ENCODE measurements at regions not wholly inside any gene's neighbourhood (a gene's known extent, or its start where the extent isn't known, plus 50 kb on each side); places are given as distances from the start of the nearest gene placed in this dataset.

DNA sequence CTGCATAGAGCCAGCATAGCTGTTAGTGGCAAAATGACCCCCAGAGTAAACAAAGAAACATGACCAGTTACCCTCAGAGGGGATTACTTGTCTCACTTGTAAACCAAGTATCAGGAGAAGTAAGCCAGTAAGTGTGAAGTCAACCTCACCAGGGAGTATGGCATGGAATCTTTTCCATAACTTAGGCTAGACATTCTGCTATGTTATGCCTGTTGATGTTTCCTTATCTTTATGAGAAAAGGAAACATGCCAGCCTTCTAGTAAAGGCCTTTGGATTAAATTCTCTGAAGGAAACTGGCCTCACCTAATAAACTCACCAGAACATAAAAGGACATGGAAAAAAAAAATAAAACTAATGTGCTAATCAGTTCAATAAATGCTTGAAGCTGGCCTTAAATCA is 87.7 kb downstream of the SEM1 start:
- no peaks in the 10 kb centered on the region for H3K27me3 ChIP-seq (ENCODE audit: insufficient read depth, low read length)
- no peak overlapping the region for H3K27ac ChIP-seq (ENCODE audit: low read depth, low read length, poor library complexity, severe bottlenecking)
- no peaks in the 10 kb centered on the region for H3F3A ChIP-seq (ENCODE audit: insufficient read depth, low read length)
- no peaks in the 10 kb centered on the region for H4K20me1 ChIP-seq (ENCODE audit: insufficient read depth, low read length)
- H3K9ac ChIP-seq (ENCODE audit: low read length): no peak overlapping the region
- H3K4me2 ChIP-seq (ENCODE audit: low read length): no peak overlapping the region
- TF ChIP-seq CTCF (IDR thresholded peaks at IDR 0.05; ENCODE audit: low read length) (no peak), EZH2 (IDR thresholded peaks at IDR 0.05; ENCODE audit: borderline replicate concordance, low read length) (no peak)
- no peaks in the 10 kb centered on the region for H3K9me2 ChIP-seq (ENCODE audit: low read depth, low read length)
- no peaks in the 10 kb centered on the region for H3K36me3 ChIP-seq (ENCODE audit: insufficient read depth, low read length)
- H3K79me2 ChIP-seq (ENCODE audit: insufficient read depth, low read length): no peaks in the 10 kb centered on the region
- no peak overlapping the region for H3K4me3 ChIP-seq (ENCODE audit: low read depth, low read length, poor library complexity, severe bottlenecking)
- H2AFZ ChIP-seq (ENCODE audit: low read length): no peak overlapping the region
- no peaks in the 10 kb centered on the region for H3K9me3 ChIP-seq (ENCODE audit: low read length)
- H3K4me1 ChIP-seq (ENCODE audit: insufficient read depth, low read length, severe bottlenecking): no peaks in the 10 kb centered on the region

GRCh38 chr7:96614154-96614867 is 95.3 kb downstream of the SEM1 start:
- Histone ChIP-seq H3K4me3 (ENCODE audit: low read depth, low read length, poor library complexity, severe bottlenecking) (no peak overlapping the region), H3K27ac (ENCODE audit: low read depth, low read length, poor library complexity, severe bottlenecking) (no peak overlapping the region), H3K9ac (ENCODE audit: low read length) (no peak overlapping the region), H3F3A (ENCODE audit: insufficient read depth, low read length) (no peaks in the 10 kb centered on the region), H2AFZ (ENCODE audit: low read length) (no peak overlapping the region), H4K20me1 (ENCODE audit: insufficient read depth, low read length) (no peaks in the 10 kb centered on the region), H3K36me3 (ENCODE audit: insufficient read depth, low read length) (no peaks in the 10 kb centered on the region), H3K9me2 (ENCODE audit: low read depth, low read length) (no peaks in the 10 kb centered on the region), H3K4me2 (ENCODE audit: low read length) (no peak overlapping the region), H3K27me3 (ENCODE audit: insufficient read depth, low read length) (no peaks in the 10 kb centered on the region), H3K4me1 (ENCODE audit: insufficient read depth, low read length, severe bottlenecking) (no peaks in the 10 kb centered on the region), H3K9me3 (ENCODE audit: low read length) (no peaks in the 10 kb centered on the region), H3K79me2 (ENCODE audit: insufficient read depth, low read length) (no peaks in the 10 kb centered on the region)
- TF ChIP-seq CTCF (IDR thresholded peaks at IDR 0.05; ENCODE audit: low read length): no peak
- no peak for TF ChIP-seq EZH2 (IDR thresholded peaks at IDR 0.05; ENCODE audit: borderline replicate concordance, low read length)

GRCh38 chr7:96612034-96612433 is 97.6 kb downstream of the SEM1 start:
- no peak for TF ChIP-seq CTCF (IDR thresholded peaks at IDR 0.05; ENCODE audit: low read length)
- no peak overlapping the region for H3K27ac ChIP-seq (ENCODE audit: low read depth, low read length, poor library complexity, severe bottlenecking)
- H3F3A ChIP-seq (ENCODE audit: insufficient read depth, low read length): no peaks in the 10 kb centered on the region
- H2AFZ ChIP-seq (ENCODE audit: low read length): no peak overlapping the region
- no peaks in the 10 kb centered on the region for H3K27me3 ChIP-seq (ENCODE audit: insufficient read depth, low read length)
- no peaks in the 10 kb centered on the region for H3K9me3 ChIP-seq (ENCODE audit: low read length)
- no peaks in the 10 kb centered on the region for H4K20me1 ChIP-seq (ENCODE audit: insufficient read depth, low read length)
- no peak overlapping the region for H3K4me3 ChIP-seq (ENCODE audit: low read depth, low read length, poor library complexity, severe bottlenecking)
- H3K79me2 ChIP-seq (ENCODE audit: insufficient read depth, low read length): no peaks in the 10 kb centered on the region
- no peak overlapping the region for H3K9ac ChIP-seq (ENCODE audit: low read length)
- H3K4me2 ChIP-seq (ENCODE audit: low read length): no peak overlapping the region
- no peaks in the 10 kb centered on the region for H3K9me2 ChIP-seq (ENCODE audit: low read depth, low read length)
- no peaks in the 10 kb centered on the region for H3K36me3 ChIP-seq (ENCODE audit: insufficient read depth, low read length)
- no peaks in the 10 kb centered on the region for H3K4me1 ChIP-seq (ENCODE audit: insufficient read depth, low read length, severe bottlenecking)

All from OCI-LY1 (cell line).